GM23248 (cell line): ENCODE measurements at regions not wholly inside any gene's neighbourhood (a gene's known extent, or its start where the extent isn't known, plus 50 kb on each side); places are given as distances from the start of the nearest gene placed in this dataset.

Source experiments
- EZH2 ChIP-seq: fragments of 200-600 bp; sonication (generic); IDR thresholded peaks from 2 replicates; pipeline ENCODE4 v1.6.1; 2018; ENCODE audit warnings: antibody characterized with exemption, mild to moderate bottlenecking; ENCODE audit not compliant: insufficient read depth, poor library complexity, severe bottlenecking
- EZH2phosphoT487 ChIP-seq: fragments of 200-600 bp; sonication (generic); IDR thresholded peaks from 2 replicates; pipeline ENCODE4 v1.6.1; 2018; ENCODE audit warnings: antibody characterized with exemption, moderate library complexity, mild to moderate bottlenecking, low read depth; ENCODE audit not compliant: insufficient read depth

GRCh38 chrX:145393702-145394235, 146.5 kb downstream of the SPANXN1 start:
- TF ChIP-seq EZH2 (no peak), EZH2phosphoT487 (no peak)
